WTC11 (cell line): ENCODE measurements at regions not wholly inside any gene's neighbourhood (a gene's known extent, or its start where the extent isn't known, plus 50 kb on each side); places are given as distances from the start of the nearest gene placed in this dataset.

ENCODE experiments used
- CBFB ChIP-seq: sonication (generic); formaldehyde crosslinking; IDR thresholded peaks from 2 replicates; pipeline ENCODE4 v1.8.1; 2022; ENCODE audit warnings: mild to moderate bottlenecking, low read depth, missing genetic modification reagents
- CREB1 ChIP-seq: sonication (generic); formaldehyde crosslinking; IDR thresholded peaks from 2 replicates; pipeline ENCODE4 v1.8.0; 2023; ENCODE audit warnings: mild to moderate bottlenecking, missing genetic modification reagents
- CTCF ChIP-seq: fragments of 200-600 bp; IDR thresholded peaks from 2 replicates; pipeline ENCODE4 v1.8.0; 2022; ENCODE audit warnings: antibody characterized with exemption
- E2F1 ChIP-seq: sonication (generic); formaldehyde crosslinking; IDR thresholded peaks from 2 replicates; pipeline ENCODE4 v1.8.0; 2022; ENCODE audit warnings: mild to moderate bottlenecking, missing genetic modification reagents
- ETV6 ChIP-seq: sonication (generic); formaldehyde crosslinking; IDR thresholded peaks from 2 replicates; pipeline ENCODE4 v1.8.1; 2022; ENCODE audit warnings: mild to moderate bottlenecking, missing genetic modification reagents
- NR2C2 ChIP-seq: sonication (generic); formaldehyde crosslinking; IDR thresholded peaks from 2 replicates; pipeline ENCODE4 v1.8.0; 2022; ENCODE audit warnings: mild to moderate bottlenecking, missing genetic modification reagents
- NR3C1 ChIP-seq: sonication (generic); formaldehyde crosslinking; conservative IDR thresholded peaks from 2 replicates; pipeline ENCODE4 v1.8.1; 2023; ENCODE audit warnings: low read depth, mild to moderate bottlenecking, missing genetic modification reagents
- ZNF138 ChIP-seq: sonication (generic); formaldehyde crosslinking; conservative IDR thresholded peaks from 2 replicates; pipeline ENCODE4 v1.8.1; 2022; ENCODE audit warnings: mild to moderate bottlenecking, moderate library complexity, missing genetic modification reagents
- ZNF671 ChIP-seq: fragments of 250-450 bp; sonication (Bioruptor Pico); IDR thresholded peaks from 2 replicates; pipeline ENCODE4 v1.8.0; 2021; ENCODE audit warnings: mild to moderate bottlenecking
- ZSCAN18 ChIP-seq: fragments of 250-450 bp; sonication (Bioruptor Pico); IDR thresholded peaks from 2 replicates; pipeline ENCODE4 v2.1.2; 2022; ENCODE audit warnings: mild to moderate bottlenecking, moderate library complexity
- TF ChIP-seq, protein P1 (sequence below): sonication (generic); formaldehyde crosslinking; IDR thresholded peaks from 2 replicates; pipeline ENCODE4 v1.8.1; 2022; ENCODE audit warnings: mild to moderate bottlenecking, missing genetic modification reagents, moderate library complexity, borderline replicate concordance

DNA sequence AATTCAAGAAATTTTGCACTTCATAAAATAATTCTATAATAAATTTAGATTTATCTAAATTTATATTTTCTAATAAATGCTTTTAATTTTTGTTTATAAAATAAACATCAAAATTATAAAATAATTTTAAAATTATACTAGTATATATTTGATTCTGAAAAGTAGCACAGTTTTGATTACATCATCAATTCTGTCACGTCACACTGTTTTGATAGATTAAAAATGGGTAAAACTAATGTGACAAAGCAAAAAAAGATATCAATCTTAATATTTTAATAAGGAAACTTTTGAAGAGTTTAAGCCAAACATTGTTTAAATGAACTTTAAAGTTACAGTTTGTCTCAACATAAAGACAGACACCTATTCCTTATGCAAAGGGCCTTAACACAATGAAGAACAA lies 1001.8 kb downstream of the KCNT2 start:
- TF ChIP-seq E2F1 (no peak), CTCF (no peak), CBFB (CRISPR knock-in tag) (no peak), NR3C1 (no peak), ZSCAN18 (CRISPR knock-in tag) (no peak), ZNF138 (no peak), ETV6 (no peak), ZNF671 (CRISPR knock-in tag) (no peak), NR2C2 (no peak), CREB1 (CRISPR knock-in tag) (no peak)
- TF ChIP-seq, protein P1, sequence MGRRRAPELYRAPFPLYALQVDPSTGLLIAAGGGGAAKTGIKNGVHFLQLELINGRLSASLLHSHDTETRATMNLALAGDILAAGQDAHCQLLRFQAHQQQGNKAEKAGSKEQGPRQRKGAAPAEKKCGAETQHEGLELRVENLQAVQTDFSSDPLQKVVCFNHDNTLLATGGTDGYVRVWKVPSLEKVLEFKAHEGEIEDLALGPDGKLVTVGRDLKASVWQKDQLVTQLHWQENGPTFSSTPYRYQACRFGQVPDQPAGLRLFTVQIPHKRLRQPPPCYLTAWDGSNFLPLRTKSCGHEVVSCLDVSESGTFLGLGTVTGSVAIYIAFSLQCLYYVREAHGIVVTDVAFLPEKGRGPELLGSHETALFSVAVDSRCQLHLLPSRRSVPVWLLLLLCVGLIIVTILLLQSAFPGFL (CRISPR knock-in tag) = no peak
